ENCODE measurements at regions not wholly inside any gene's neighbourhood (a gene's known extent, or its start where the extent isn't known, plus 50 kb on each side); places are given as distances from the start of the nearest gene placed in this dataset.

DNA sequence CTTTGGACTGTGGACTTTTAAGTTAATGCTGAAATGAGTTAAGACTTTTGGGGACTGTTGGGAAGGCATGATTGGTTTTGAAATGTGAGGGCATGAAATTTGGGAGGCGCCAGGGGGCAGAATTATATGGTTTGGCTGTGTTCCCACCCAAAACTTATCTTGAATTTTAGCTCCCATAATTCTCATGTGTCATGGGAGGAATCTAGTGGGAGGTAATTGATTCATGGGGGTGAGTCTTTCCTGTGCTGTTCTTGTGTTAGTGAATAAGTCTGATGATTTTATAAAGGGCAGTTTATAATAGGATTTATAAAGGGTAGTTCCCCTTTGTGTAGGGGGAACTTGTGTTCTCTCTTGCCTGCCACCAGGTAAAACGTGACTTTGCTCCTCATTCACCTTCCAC lies 235.5 kb upstream of the CDH18 start:
- no peaks in the 10 kb centered on the region for H3K4me1 ChIP-seq

GRCh38 chr5:20215257-20215656 lies 227.3 kb upstream of the CDH18 start:
- Histone ChIP-seq H2AFZ (no peak overlapping the region), H3K4me2 (ENCODE audit: low read length) (no peak overlapping the region), H3K9me3 (ENCODE audit: control insufficient read depth, low read length) (no peaks in the 10 kb centered on the region), H3K36me3 (ENCODE audit: control insufficient read depth, insufficient read depth, low read length) (peaks cover 2% of the 10 kb centered on the region), H3K27ac (no peak overlapping the region), H3K4me3 (ENCODE audit: low read depth, low read length) (no peak overlapping the region), H3K79me2 (no peaks in the 10 kb centered on the region), H3K27me3 (ENCODE audit: control insufficient read depth, insufficient read depth, low read length) (no peaks in the 10 kb centered on the region), H3K4me1 (no peaks in the 10 kb centered on the region), H3K9ac (no peak overlapping the region)
- TF ChIP-seq, protein P1, sequence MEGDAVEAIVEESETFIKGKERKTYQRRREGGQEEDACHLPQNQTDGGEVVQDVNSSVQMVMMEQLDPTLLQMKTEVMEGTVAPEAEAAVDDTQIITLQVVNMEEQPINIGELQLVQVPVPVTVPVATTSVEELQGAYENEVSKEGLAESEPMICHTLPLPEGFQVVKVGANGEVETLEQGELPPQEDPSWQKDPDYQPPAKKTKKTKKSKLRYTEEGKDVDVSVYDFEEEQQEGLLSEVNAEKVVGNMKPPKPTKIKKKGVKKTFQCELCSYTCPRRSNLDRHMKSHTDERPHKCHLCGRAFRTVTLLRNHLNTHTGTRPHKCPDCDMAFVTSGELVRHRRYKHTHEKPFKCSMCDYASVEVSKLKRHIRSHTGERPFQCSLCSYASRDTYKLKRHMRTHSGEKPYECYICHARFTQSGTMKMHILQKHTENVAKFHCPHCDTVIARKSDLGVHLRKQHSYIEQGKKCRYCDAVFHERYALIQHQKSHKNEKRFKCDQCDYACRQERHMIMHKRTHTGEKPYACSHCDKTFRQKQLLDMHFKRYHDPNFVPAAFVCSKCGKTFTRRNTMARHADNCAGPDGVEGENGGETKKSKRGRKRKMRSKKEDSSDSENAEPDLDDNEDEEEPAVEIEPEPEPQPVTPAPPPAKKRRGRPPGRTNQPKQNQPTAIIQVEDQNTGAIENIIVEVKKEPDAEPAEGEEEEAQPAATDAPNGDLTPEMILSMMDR (IDR thresholded peaks at IDR 0.05) = no peak

More for the DNA sequence above, 235.5 kb upstream of the CDH18 start:
- no peak overlapping the region for H3K4me3 ChIP-seq (ENCODE audit: low read depth, low read length)
- peaks cover 2% of the 10 kb centered on the region for H3K36me3 ChIP-seq (ENCODE audit: control insufficient read depth, insufficient read depth, low read length)
- no peaks in the 10 kb centered on the region for H3K9me3 ChIP-seq (ENCODE audit: control insufficient read depth, low read length)
- no peak overlapping the region for H2AFZ ChIP-seq
- no peak overlapping the region for H3K27ac ChIP-seq
- no peaks in the 10 kb centered on the region for H3K27me3 ChIP-seq (ENCODE audit: control insufficient read depth, insufficient read depth, low read length)
- no peak overlapping the region for H3K4me2 ChIP-seq (ENCODE audit: low read length)
- H3K79me2 ChIP-seq = no peaks in the 10 kb centered on the region
- TF ChIP-seq, protein P1 (IDR thresholded peaks at IDR 0.05) = no peak
- no peak overlapping the region for H3K9ac ChIP-seq

GRCh38 chr5:20213803-20214202 lies 225.8 kb upstream of the CDH18 start:
- Histone ChIP-seq H3K9me3 (ENCODE audit: control insufficient read depth, low read length) (no peaks in the 10 kb centered on the region), H3K27ac (no peak overlapping the region), H3K4me2 (ENCODE audit: low read length) (no peak overlapping the region), H3K36me3 (ENCODE audit: control insufficient read depth, insufficient read depth, low read length) (no peaks in the 10 kb centered on the region), H3K27me3 (ENCODE audit: control insufficient read depth, insufficient read depth, low read length) (no peaks in the 10 kb centered on the region), H3K4me1 (no peaks in the 10 kb centered on the region), H2AFZ (no peak overlapping the region), H3K79me2 (no peaks in the 10 kb centered on the region), H3K9ac (no peak overlapping the region), H3K4me3 (ENCODE audit: low read depth, low read length) (no peak overlapping the region)
- TF ChIP-seq, protein P1 (IDR thresholded peaks at IDR 0.05) = no peak

GRCh38 chr5:20212701-20213100 lies 224.7 kb upstream of the CDH18 start:
- Histone ChIP-seq H3K27me3 (ENCODE audit: control insufficient read depth, insufficient read depth, low read length) (no peaks in the 10 kb centered on the region), H3K4me3 (ENCODE audit: low read depth, low read length) (no peak overlapping the region), H3K27ac (no peak overlapping the region), H3K36me3 (ENCODE audit: control insufficient read depth, insufficient read depth, low read length) (no peaks in the 10 kb centered on the region), H3K4me2 (ENCODE audit: low read length) (no peak overlapping the region), H2AFZ (no peak overlapping the region), H3K4me1 (no peaks in the 10 kb centered on the region), H3K79me2 (no peaks in the 10 kb centered on the region), H3K9me3 (ENCODE audit: control insufficient read depth, low read length) (no peaks in the 10 kb centered on the region), H3K9ac (no peak overlapping the region)
- TF ChIP-seq, protein P1 (IDR thresholded peaks at IDR 0.05) = no peak

DNA sequence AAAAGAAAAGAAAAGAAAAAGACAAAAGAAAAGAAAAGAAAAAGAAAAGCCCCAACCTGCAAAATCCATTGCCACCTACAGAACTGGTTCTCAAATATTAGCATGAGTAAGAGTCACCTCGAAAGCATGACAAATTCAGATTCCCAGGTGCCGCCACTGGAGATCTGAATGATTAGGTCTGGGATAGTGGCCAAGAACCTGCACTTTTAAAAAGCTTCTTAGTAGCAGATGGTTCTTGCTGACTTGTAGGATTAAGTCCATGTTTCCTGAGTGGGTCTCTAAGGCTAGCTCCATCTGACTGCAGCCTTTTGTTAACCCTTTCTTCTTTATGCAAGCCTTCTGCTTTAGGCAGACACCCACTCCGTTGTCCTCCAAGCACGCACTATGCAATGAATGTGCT lies 178.5 kb upstream of the CDH18 start:
- H2AFZ ChIP-seq = no peak overlapping the region
- no peak overlapping the region for H3K4me3 ChIP-seq (ENCODE audit: low read depth, low read length)
- H3K9me3 ChIP-seq (ENCODE audit: control insufficient read depth, low read length) = no peaks in the 10 kb centered on the region
- no peaks in the 10 kb centered on the region for H3K4me1 ChIP-seq
- no peaks in the 10 kb centered on the region for H3K79me2 ChIP-seq
- TF ChIP-seq, protein P1 (IDR thresholded peaks at IDR 0.05) = no peak
- no peaks in the 10 kb centered on the region for H3K36me3 ChIP-seq (ENCODE audit: control insufficient read depth, insufficient read depth, low read length)
- no peak overlapping the region for H3K4me2 ChIP-seq (ENCODE audit: low read length)
- no peaks in the 10 kb centered on the region for H3K27me3 ChIP-seq (ENCODE audit: control insufficient read depth, insufficient read depth, low read length)
- H3K27ac ChIP-seq = no peak overlapping the region
- H3K9ac ChIP-seq = no peak overlapping the region
